Activated CD4-positive, alpha-beta T cell treated with anti-CD3 and anti-CD28 coated beads for 4 hours (primary cell): ENCODE measurements at regions not wholly inside any gene's neighbourhood (a gene's known extent, or its start where the extent isn't known, plus 50 kb on each side); places are given as distances from the start of the nearest gene placed in this dataset.
"Not testable (repeated sequence)": the region's sequence is repeated elsewhere in the genome, so short reads cannot be mapped to it uniquely, and the experiment has no call there.

Experiments used
- DNase-seq, 2 donors: peaks; one replicate each; pipeline ENCODE4 v3.0.0-alpha.2; 2020

- DNase-seq: no peak
Observed at GRCh38 chr7:45410893-45411292, 163.3 kb upstream of the ADCY1 start.

GRCh38 chr7:45413419-45413818, 160.7 kb upstream of the ADCY1 start:
- no peak for DNase-seq

GRCh38 chr7:45414226-45414625, 159.9 kb upstream of the ADCY1 start:
- no peak for DNase-seq

GRCh38 chr7:45415265-45415664, 158.9 kb upstream of the ADCY1 start:
- DNase-seq: no peak

GRCh38 chr7:45416846-45417245, 157.3 kb upstream of the ADCY1 start:
- DNase-seq: no peak

GRCh38 chr7:45417268-45417667, 156.9 kb upstream of the ADCY1 start:
- no peak for DNase-seq

GRCh38 chr7:45417735-45418134, 156.4 kb upstream of the ADCY1 start:
- no peak for DNase-seq

GRCh38 chr7:45420843-45421495, 153.2 kb upstream of the ADCY1 start:
- no peak for DNase-seq

GRCh38 chr7:45421806-45422205, 152.4 kb upstream of the ADCY1 start:
- DNase-seq: no peak

GRCh38 chr7:45430397-45430796, 143.8 kb upstream of the ADCY1 start:
- DNase-seq: no peak

- no peak for DNase-seq
Observed at GRCh38 chr7:45434167-45434784, 139.9 kb upstream of the ADCY1 start.

- no peak for DNase-seq
Observed at GRCh38 chr7:45435131-45435530, 139.0 kb upstream of the ADCY1 start.

GRCh38 chr7:45435846-45436245, 138.3 kb upstream of the ADCY1 start:
- DNase-seq: no peak

- DNase-seq: not testable (repeated sequence)
Observed at GRCh38 chr7:45440776-45441175, 133.4 kb upstream of the ADCY1 start.

GRCh38 chr7:45443263-45443662, 130.9 kb upstream of the ADCY1 start:
- DNase-seq: no peak

GRCh38 chr7:45446195-45446944, 127.8 kb upstream of the ADCY1 start:
- DNase-seq: no peak

GRCh38 chr7:45447296-45447695, 126.9 kb upstream of the ADCY1 start:
- DNase-seq: no peak

GRCh38 chr7:45450571-45451204, 123.5 kb upstream of the ADCY1 start:
- DNase-seq: no peak

- DNase-seq: no peak
Observed at GRCh38 chr7:45451342-45452035, 122.7 kb upstream of the ADCY1 start.

- no peak for DNase-seq
Observed at GRCh38 chr7:45454771-45455170, 119.4 kb upstream of the ADCY1 start.

GRCh38 chr7:45455662-45456061, 118.5 kb upstream of the ADCY1 start:
- DNase-seq: no peak

- DNase-seq: no peak
Observed at GRCh38 chr7:45456105-45456504, 118.1 kb upstream of the ADCY1 start.
